Endothelial cell (in vitro differentiated cells): ENCODE measurements at regions not wholly inside any gene's neighbourhood (a gene's known extent, or its start where the extent isn't known, plus 50 kb on each side); places are given as distances from the start of the nearest gene placed in this dataset.

ENCODE experiments used
- DNase-seq: peaks from one replicate; pipeline ENCODE4 v3.0.0; 2021; ENCODE audit warnings: low spot score
- H3K27ac Mint-ChIP-seq: one replicate; pipeline ENCODE4 v1.8.0; 2021; ENCODE audit warnings: mixed read lengths, inconsistent platforms; ENCODE audit not compliant: unreplicated experiment
- H3K27me3 Mint-ChIP-seq: one replicate; pipeline ENCODE4 v1.8.0; 2021; ENCODE audit warnings: mild to moderate bottlenecking, moderate library complexity, mixed read lengths, inconsistent platforms; ENCODE audit not compliant: unreplicated experiment
- H3K36me3 Mint-ChIP-seq: one replicate; pipeline ENCODE4 v1.8.0; 2021; ENCODE audit warnings: mild to moderate bottlenecking, low read depth, mixed read lengths, inconsistent platforms; ENCODE audit not compliant: unreplicated experiment
- H3K4me1 Mint-ChIP-seq: one replicate; pipeline ENCODE4 v1.8.0; 2021; ENCODE audit warnings: mild to moderate bottlenecking, mixed read lengths, inconsistent platforms; ENCODE audit not compliant: unreplicated experiment
- H3K4me3 Mint-ChIP-seq: one replicate; pipeline ENCODE4 v1.8.0; 2021; ENCODE audit warnings: mild to moderate bottlenecking, mixed read lengths, inconsistent platforms; ENCODE audit not compliant: unreplicated experiment
- H3K9me3 Mint-ChIP-seq: one replicate; pipeline ENCODE4 v1.8.0; 2021; ENCODE audit warnings: mixed read lengths, inconsistent platforms; ENCODE audit not compliant: unreplicated experiment
- TF ChIP-seq, protein P1 (sequence below): fragments of 200-600 bp; sonication (generic); IDR thresholded peaks from one replicate; pipeline ENCODE4 v1.5.0; 2021; ENCODE audit warnings: antibody characterized with exemption; ENCODE audit not compliant: unreplicated experiment

- Mint-ChIP-seq H3K36me3 (no peaks in the 10 kb centered on the region), H3K4me3 (no peak overlapping the region), H3K4me1 (no peaks in the 10 kb centered on the region), H3K27me3 (no peaks in the 10 kb centered on the region), H3K9me3 (no peaks in the 10 kb centered on the region), H3K27ac (no peak overlapping the region)
- TF ChIP-seq, protein P1, sequence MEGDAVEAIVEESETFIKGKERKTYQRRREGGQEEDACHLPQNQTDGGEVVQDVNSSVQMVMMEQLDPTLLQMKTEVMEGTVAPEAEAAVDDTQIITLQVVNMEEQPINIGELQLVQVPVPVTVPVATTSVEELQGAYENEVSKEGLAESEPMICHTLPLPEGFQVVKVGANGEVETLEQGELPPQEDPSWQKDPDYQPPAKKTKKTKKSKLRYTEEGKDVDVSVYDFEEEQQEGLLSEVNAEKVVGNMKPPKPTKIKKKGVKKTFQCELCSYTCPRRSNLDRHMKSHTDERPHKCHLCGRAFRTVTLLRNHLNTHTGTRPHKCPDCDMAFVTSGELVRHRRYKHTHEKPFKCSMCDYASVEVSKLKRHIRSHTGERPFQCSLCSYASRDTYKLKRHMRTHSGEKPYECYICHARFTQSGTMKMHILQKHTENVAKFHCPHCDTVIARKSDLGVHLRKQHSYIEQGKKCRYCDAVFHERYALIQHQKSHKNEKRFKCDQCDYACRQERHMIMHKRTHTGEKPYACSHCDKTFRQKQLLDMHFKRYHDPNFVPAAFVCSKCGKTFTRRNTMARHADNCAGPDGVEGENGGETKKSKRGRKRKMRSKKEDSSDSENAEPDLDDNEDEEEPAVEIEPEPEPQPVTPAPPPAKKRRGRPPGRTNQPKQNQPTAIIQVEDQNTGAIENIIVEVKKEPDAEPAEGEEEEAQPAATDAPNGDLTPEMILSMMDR: no peak
- DNase-seq: no peak
These were observed 979.8 kb upstream of the CITED2 start for GRCh38 chr6:140354296-140354695.

GRCh38 chr6:140353536-140353935, 979.1 kb upstream of the CITED2 start:
- TF ChIP-seq, protein P1: no peak
- Mint-ChIP-seq H3K4me1 (no peaks in the 10 kb centered on the region), H3K4me3 (no peak overlapping the region)

DNA sequence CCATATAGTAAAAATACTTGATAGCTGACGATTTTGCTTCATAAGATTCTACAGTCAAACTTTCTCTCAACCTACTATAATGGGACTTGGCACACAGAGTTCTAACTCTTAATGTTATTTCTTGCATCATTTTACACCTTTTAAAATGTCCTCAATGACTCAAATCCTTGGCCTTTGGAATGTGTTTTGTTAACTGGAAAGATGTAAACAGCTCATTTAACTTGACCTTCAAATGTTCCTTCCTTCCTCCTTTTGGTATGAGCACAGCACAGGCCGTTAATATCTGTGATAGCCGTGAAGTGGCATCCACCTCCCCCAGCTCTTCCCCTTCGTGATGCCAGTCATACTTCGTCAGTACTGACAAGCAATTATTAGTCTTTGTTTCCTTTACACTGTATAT, 972.0 kb upstream of the CITED2 start:
- H3K36me3 Mint-ChIP-seq: no peaks in the 10 kb centered on the region
- no peak overlapping the region for H3K4me3 Mint-ChIP-seq
- TF ChIP-seq, protein P1: no peak
- no peak overlapping the region for H3K27ac Mint-ChIP-seq
- peaks cover 2% of the 10 kb centered on the region for H3K27me3 Mint-ChIP-seq
- peaks cover 8% of the 10 kb centered on the region for H3K4me1 Mint-ChIP-seq
- H3K9me3 Mint-ChIP-seq: no peaks in the 10 kb centered on the region
- no peak for DNase-seq

More at GRCh38 chr6:140353536-140353935, 979.1 kb upstream of the CITED2 start:
- DNase-seq: no peak
- H3K36me3 Mint-ChIP-seq: no peaks in the 10 kb centered on the region
- H3K27me3 Mint-ChIP-seq: no peaks in the 10 kb centered on the region
- no peaks in the 10 kb centered on the region for H3K9me3 Mint-ChIP-seq
- no peak overlapping the region for H3K27ac Mint-ChIP-seq

- DNase-seq: no peak
- TF ChIP-seq, protein P1: no peak
- H3K4me1 Mint-ChIP-seq: peaks cover 8% of the 10 kb centered on the region
- no peak overlapping the region for H3K27ac Mint-ChIP-seq
- H3K4me3 Mint-ChIP-seq: no peak overlapping the region
- H3K9me3 Mint-ChIP-seq: peaks cover 1% of the 10 kb centered on the region
- H3K27me3 Mint-ChIP-seq: peaks cover 2% of the 10 kb centered on the region
- H3K36me3 Mint-ChIP-seq: no peaks in the 10 kb centered on the region
These were observed 971.5 kb upstream of the CITED2 start for GRCh38 chr6:140345935-140346334.

GRCh38 chr6:140344142-140344913, 969.9 kb upstream of the CITED2 start:
- TF ChIP-seq, protein P1: no peak
- no peaks in the 10 kb centered on the region for H3K36me3 Mint-ChIP-seq
- no peak overlapping the region for H3K27ac Mint-ChIP-seq
- no peak overlapping the region for H3K4me3 Mint-ChIP-seq
- DNase-seq: no peak
- H3K9me3 Mint-ChIP-seq: peaks cover 5% of the 10 kb centered on the region
- peaks cover 2% of the 10 kb centered on the region for H3K27me3 Mint-ChIP-seq
- peaks cover 8% of the 10 kb centered on the region for H3K4me1 Mint-ChIP-seq
